Lower leg skin (tissue), 3 donors: ENCODE measurements at regions not wholly inside any gene's neighbourhood (a gene's known extent, or its start where the extent isn't known, plus 50 kb on each side); places are given as distances from the start of the nearest gene placed in this dataset.

Experiments
- POLR2A ChIP-seq, 2 donors: fragments of 450-650 bp; IDR thresholded peaks; one replicate each; pipeline ENCODE4 v1.6.1; 2016 to 2017; ENCODE audit warnings: antibody characterized with exemption in 2 of 2, mild to moderate bottlenecking in 1 of 2, moderate library complexity in 1 of 2
- TF ChIP-seq, protein P1 (sequence below), 3 donors: fragments of 450-650 bp; IDR thresholded peaks; one replicate each; pipeline ENCODE4 v1.5.1; 2016; ENCODE audit warnings: antibody characterized with exemption in 3 of 3, mild to moderate bottlenecking in 3 of 3, moderate library complexity in 2 of 3

DNA sequence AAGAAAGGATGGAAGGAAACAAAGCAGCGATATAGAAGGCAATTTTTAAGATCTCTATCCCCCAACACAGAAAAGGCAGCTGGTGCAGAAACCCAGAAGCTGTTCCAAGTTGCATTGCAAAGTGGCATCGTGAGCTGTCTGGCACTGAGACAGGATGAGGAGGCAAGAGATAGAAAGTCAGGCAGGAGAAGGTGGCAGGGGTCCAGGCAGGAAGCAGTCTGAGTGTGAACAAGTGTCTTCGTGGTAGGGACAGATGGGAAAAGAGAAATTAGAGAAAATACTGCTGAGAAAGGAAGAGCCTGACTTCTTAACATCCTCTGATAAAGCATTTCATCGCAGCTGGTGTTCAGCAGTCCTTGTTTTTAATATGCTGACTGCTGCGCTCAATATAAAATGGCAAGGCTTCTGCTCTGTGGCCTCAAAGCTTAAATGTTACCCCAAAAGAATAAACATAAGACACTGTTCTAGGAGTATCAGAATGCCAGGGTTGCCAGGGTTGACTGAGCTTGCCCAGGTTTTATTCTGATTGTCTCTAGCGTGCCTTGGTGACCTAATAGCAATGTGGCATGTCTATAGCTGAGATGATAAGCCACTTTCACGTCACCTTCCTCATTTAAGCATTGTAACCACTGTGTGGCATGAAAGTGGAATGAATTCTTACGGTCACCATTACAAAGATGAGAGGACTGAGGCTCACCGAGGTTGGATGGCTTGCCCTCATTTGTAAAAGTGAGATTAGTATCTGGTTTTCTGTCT lies 397.6 kb downstream of the NUAK1 start:
- TF ChIP-seq POLR2A (IDR thresholded peaks at IDR 0.05), result no peak
- TF ChIP-seq, protein P1, sequence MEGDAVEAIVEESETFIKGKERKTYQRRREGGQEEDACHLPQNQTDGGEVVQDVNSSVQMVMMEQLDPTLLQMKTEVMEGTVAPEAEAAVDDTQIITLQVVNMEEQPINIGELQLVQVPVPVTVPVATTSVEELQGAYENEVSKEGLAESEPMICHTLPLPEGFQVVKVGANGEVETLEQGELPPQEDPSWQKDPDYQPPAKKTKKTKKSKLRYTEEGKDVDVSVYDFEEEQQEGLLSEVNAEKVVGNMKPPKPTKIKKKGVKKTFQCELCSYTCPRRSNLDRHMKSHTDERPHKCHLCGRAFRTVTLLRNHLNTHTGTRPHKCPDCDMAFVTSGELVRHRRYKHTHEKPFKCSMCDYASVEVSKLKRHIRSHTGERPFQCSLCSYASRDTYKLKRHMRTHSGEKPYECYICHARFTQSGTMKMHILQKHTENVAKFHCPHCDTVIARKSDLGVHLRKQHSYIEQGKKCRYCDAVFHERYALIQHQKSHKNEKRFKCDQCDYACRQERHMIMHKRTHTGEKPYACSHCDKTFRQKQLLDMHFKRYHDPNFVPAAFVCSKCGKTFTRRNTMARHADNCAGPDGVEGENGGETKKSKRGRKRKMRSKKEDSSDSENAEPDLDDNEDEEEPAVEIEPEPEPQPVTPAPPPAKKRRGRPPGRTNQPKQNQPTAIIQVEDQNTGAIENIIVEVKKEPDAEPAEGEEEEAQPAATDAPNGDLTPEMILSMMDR (IDR thresholded peaks at IDR 0.05), result no peak
